Endothelial cell of umbilical vein (primary cell): ENCODE measurements at regions not wholly inside any gene's neighbourhood (a gene's known extent, or its start where the extent isn't known, plus 50 kb on each side); places are given as distances from the start of the nearest gene placed in this dataset.

Experiments used
- BruUV-seq: library from RNA; stranded (reverse); fragments of 400-500 nt; replicated peaks from 2 replicates; lab custom pipeline; 2021; lab: Mats Ljungman, UMichigan
- CTCF ChIA-PET: fragments of 300-600, 350-600 bp; sonication (Branson Sonifier 250); formaldehyde crosslinking; loops from one replicate; lab custom pipeline; 2021; ENCODE audit warnings: antibody characterized with exemption, inconsistent platforms; lab: Charles Lee
- POLR2A ChIA-PET: fragments of 300-600, 350-600 bp; sonication (Branson Sonifier 250); formaldehyde crosslinking; loops from one replicate; lab custom pipeline; 2021; ENCODE audit warnings: antibody characterized with exemption, inconsistent platforms; lab: Charles Lee
- DNase-seq: peaks from one replicate; pipeline ENCODE4 v3.0.0-alpha.2; 2011; ENCODE audit warnings: low read depth, low spot score
- FAIRE-seq: peaks from 2 replicates; lab custom pipeline; 2011; peaks lifted over from hg19 to GRCh38; lab: Jason Lieb, UNC
- H2AFZ ChIP-seq: 2 replicates; pipeline ENCODE4 v1.6.0; 2012; ENCODE audit warnings: low read depth, low read length, control low read depth, inconsistent platforms
- H3K27ac ChIP-seq: 2 replicates; pipeline ENCODE4 v1.5.1; 2011; ENCODE audit warnings: low read depth, mild to moderate bottlenecking, control low read depth, low read length, moderate library complexity; ENCODE audit not compliant: insufficient read depth
- H3K27me3 ChIP-seq, 2 experiments: 2 replicates each; pipeline versions ENCODE4 v1.6.0 to v1.6.1; 2011; ENCODE audit warnings: low read length in 2 of 2, mixed read lengths in 1 of 2; ENCODE audit not compliant: control insufficient read depth in 2 of 2, insufficient read depth in 2 of 2
- H3K36me3 ChIP-seq, 2 experiments: 2 replicates in 1 of 2; 3 replicates in 1 of 2; pipeline ENCODE4 v1.5.1; 2011; ENCODE audit warnings: low read length in 2 of 2, mild to moderate bottlenecking in 1 of 2, moderate library complexity in 1 of 2; ENCODE audit not compliant: control insufficient read depth in 2 of 2, insufficient read depth in 2 of 2; ENCODE audit errors: extremely low read depth in 1 of 2
- H3K4me1 ChIP-seq: 3 replicates; pipeline ENCODE4 v1.5.1; 2011; ENCODE audit warnings: mild to moderate bottlenecking, low read length; ENCODE audit not compliant: control insufficient read depth, insufficient read depth; ENCODE audit errors: extremely low read depth
- H3K4me2 ChIP-seq: 2 replicates; pipeline ENCODE4 v1.6.1; 2011; ENCODE audit warnings: low read length, control low read depth, mixed read lengths; ENCODE audit not compliant: insufficient read depth
- H3K4me3 ChIP-seq, 3 experiments: fragments of 200-600 bp in 1 of 3; sonication (generic), shearing (Covaris generic) in 1 of 3; replicated peaks in 1 of 3; 2 replicates each; pipeline ENCODE4 v1.5.1; 2011 to 2016; ENCODE audit warnings: control low read depth in 3 of 3, low read length in 3 of 3, mild to moderate bottlenecking in 2 of 3, inconsistent platforms in 1 of 3, low read depth in 1 of 3, moderate library complexity in 1 of 3; ENCODE audit not compliant: insufficient read depth in 1 of 3
- H3K79me2 ChIP-seq: 2 replicates; pipeline ENCODE4 v1.6.0; 2012; ENCODE audit warnings: low read length, inconsistent platforms; ENCODE audit not compliant: control insufficient read depth, insufficient read depth
- H3K9ac ChIP-seq: replicated peaks from 2 replicates; pipeline ENCODE3; 2011; ENCODE audit warnings: low read length, control low read depth; ENCODE audit not compliant: insufficient read depth; ENCODE audit errors: extremely low read depth
- H3K9me1 ChIP-seq: replicated peaks from 3 replicates; pipeline ENCODE4 v1.6.0; 2011; ENCODE audit warnings: mild to moderate bottlenecking, low read length; ENCODE audit not compliant: control insufficient read depth, insufficient read depth; ENCODE audit errors: extremely low read depth
- H3K9me3 ChIP-seq: replicated peaks from 2 replicates; pipeline ENCODE4 v1.5.1; 2012; ENCODE audit warnings: low read length, inconsistent platforms; ENCODE audit not compliant: control insufficient read depth, insufficient read depth
- H4K20me1 ChIP-seq: replicated peaks from 2 replicates; pipeline ENCODE3; 2011; ENCODE audit warnings: mild to moderate bottlenecking, low read length; ENCODE audit not compliant: control insufficient read depth, insufficient read depth; ENCODE audit errors: extremely low read depth
- CTCF ChIP-seq, 2 donors: IDR thresholded peaks; 1 replicate in 1 of 2; 2 replicates in 1 of 2; pipeline ENCODE4 v1.5.1; 2011; ENCODE audit warnings: low read length in 2 of 2, mild to moderate bottlenecking in 2 of 2, moderate library complexity in 2 of 2, control low read depth in 1 of 2, inconsistent platforms in 1 of 2, low read depth in 1 of 2; ENCODE audit not compliant: insufficient read depth in 1 of 2; ENCODE audit errors: extremely low read depth in 1 of 2
- EZH2 ChIP-seq: IDR thresholded peaks from 2 replicates; pipeline ENCODE4 v1.6.1; 2012; ENCODE audit warnings: borderline replicate concordance, low read depth, mild to moderate bottlenecking, moderate library complexity, low read length, inconsistent platforms; ENCODE audit not compliant: severe bottlenecking
- FOS ChIP-seq: IDR thresholded peaks from 2 replicates; pipeline ENCODE4 v1.6.1; 2011; ENCODE audit warnings: mild to moderate bottlenecking, low read length, moderate library complexity, borderline replicate concordance; ENCODE audit not compliant: insufficient read depth
- GATA2 ChIP-seq: IDR thresholded peaks from 2 replicates; pipeline ENCODE4 v1.7.0; 2011; ENCODE audit warnings: low read depth, mild to moderate bottlenecking, moderate library complexity, mixed read lengths, low read length; ENCODE audit not compliant: insufficient read length, insufficient read depth
- JUN ChIP-seq: IDR thresholded peaks from 2 replicates; pipeline ENCODE4 v1.6.1; 2011; ENCODE audit warnings: borderline replicate concordance, low read depth; ENCODE audit not compliant: insufficient read length, insufficient read depth
- MAX ChIP-seq: IDR thresholded peaks from 2 replicates; pipeline ENCODE4 v1.6.1; 2011; ENCODE audit not compliant: insufficient read depth, insufficient read length
- MYC ChIP-seq: IDR thresholded peaks from one replicate; pipeline ENCODE4 v1.6.1; 2011; ENCODE audit warnings: mild to moderate bottlenecking, low read depth, low read length
- POLR2A ChIP-seq: IDR thresholded peaks from 2 replicates; pipeline ENCODE4 v1.6.1; 2012; ENCODE audit warnings: low read depth, mild to moderate bottlenecking, control low read depth, low read length
- POLR2AphosphoS5 ChIP-seq: IDR thresholded peaks from 2 replicates; pipeline ENCODE4 v1.6.1; 2012; ENCODE audit warnings: low read depth, mild to moderate bottlenecking, control low read depth, low read length, moderate library complexity; ENCODE audit not compliant: insufficient read depth
- dilution Hi-C: fragments of 300-500 bp; cut with MboI; formaldehyde crosslinking; loops from one replicate; pipeline ENCODE4 v1.15.0; 2019; ENCODE audit warnings: low sequenced_read_pairs; ENCODE audit not compliant: extremely low pct_ligation_motif_present
- intact Hi-C: fragments of 100-400 bp; cut with micrococcal nuclease; formaldehyde crosslinking; loops from one replicate; pipeline ENCODE4 v1.10.0; 2022

- BruUV-seq: no TSS peak
- intact Hi-C loops: no loop called here
- Histone ChIP-seq H3K4me1 (no peaks in the 10 kb centered on the region), H3K27ac (no peak overlapping the region), H3K4me2 (no peak overlapping the region), H3K9me1 (no peaks in the 10 kb centered on the region), H3K9me3 (peaks cover 4% of the 10 kb centered on the region), H3K9ac (no peak overlapping the region), H4K20me1 (no peaks in the 10 kb centered on the region), H3K27me3 (no peaks in the 10 kb centered on the region), H2AFZ (no peak overlapping the region), H3K36me3 (no peaks in the 10 kb centered on the region), H3K4me3 (no peak overlapping the region), H3K79me2 (no peaks in the 10 kb centered on the region)
- POLR2A ChIA-PET: no interaction called here
- FAIRE-seq: no peak
- dilution Hi-C loops: no loop called here
- DNase-seq: no peak
- TF ChIP-seq POLR2AphosphoS5 (no peak), GATA2 (no peak), EZH2 (no peak), JUN (no peak), MAX (no peak), MYC (no peak), FOS (no peak), POLR2A (no peak), CTCF (IDR thresholded peaks at IDR 0.05; ENCODE audit: extremely low read depth in 1 of 2, insufficient read depth in 1 of 2, low read depth in 1 of 2, low read length in 2 of 2) (no peak)
- CTCF ChIA-PET: no interaction called here
Observed at GRCh38 chr18:76081536-76081935, 413.5 kb downstream of the ZNF516 start.
